Thyroid gland (tissue), 4 donors: ENCODE measurements at regions not wholly inside any gene's neighbourhood (a gene's known extent, or its start where the extent isn't known, plus 50 kb on each side); places are given as distances from the start of the nearest gene placed in this dataset.

Source experiments
- DNase-seq, 2 donors: peaks; one replicate each; pipeline ENCODE4 v3.0.0-alpha.2; 2019
- H3K27ac ChIP-seq, 3 donors: fragments of 200-600 bp; sonication (generic); 1 replicate in 2 of 3; 2 replicates in 1 of 3; pipeline ENCODE4 v1.5.1; 2016 to 2019; ENCODE audit warnings: mild to moderate bottlenecking in 1 of 3, moderate library complexity in 1 of 3
- H3K27me3 ChIP-seq: fragments of 200-600 bp; sonication (generic); one replicate; pipeline ENCODE4 v1.5.1; 2019
- H3K36me3 ChIP-seq, 2 donors: fragments of 200-600 bp; sonication (generic); one replicate each; pipeline ENCODE4 v1.5.1; 2016 to 2019
- H3K4me1 ChIP-seq, 2 donors: fragments of 200-600 bp; sonication (generic); one replicate each; pipeline ENCODE4 v1.5.1; 2017 to 2019
- H3K4me3 ChIP-seq, 3 donors: fragments of 200-600 bp; sonication (generic); replicated peaks in 1 of 3; 1 replicate in 2 of 3; 2 replicates in 1 of 3; pipeline ENCODE4 v1.5.1; 2016; ENCODE audit warnings: mild to moderate bottlenecking in 1 of 3
- H3K9me3 ChIP-seq: fragments of 200-600 bp; sonication (generic); one replicate; pipeline ENCODE4 v1.5.1; 2017
- CTCF ChIP-seq, 6 experiments: fragments of 200-600 bp in 3 of 6; fragments of 450-650 bp in 3 of 6; sonication (generic) in 3 of 6; IDR thresholded peaks; one replicate each; pipeline ENCODE4 v1.5.1; 2016 to 2019; ENCODE audit warnings: antibody characterized with exemption in 6 of 6, mild to moderate bottlenecking in 2 of 6, inconsistent platforms in 1 of 6, moderate library complexity in 1 of 6
- POLR2A ChIP-seq, 2 donors: fragments of 450-650 bp; IDR thresholded peaks; one replicate each; pipeline ENCODE4 v1.6.1; 2017; ENCODE audit warnings: antibody characterized with exemption in 2 of 2, mild to moderate bottlenecking in 2 of 2, moderate library complexity in 1 of 2
- WGBS, 2 donors: methylation state at CpG; one replicate each; pipeline ENCODE4 v1.1.5; 2017; 5-methylcytosine and 5-hydroxymethylcytosine counted together
- intact Hi-C: fragments of 100-400 bp; cut with DNase I; formaldehyde crosslinking; loops from one replicate; pipeline ENCODE4 v1.15.1; 2023

DNA sequence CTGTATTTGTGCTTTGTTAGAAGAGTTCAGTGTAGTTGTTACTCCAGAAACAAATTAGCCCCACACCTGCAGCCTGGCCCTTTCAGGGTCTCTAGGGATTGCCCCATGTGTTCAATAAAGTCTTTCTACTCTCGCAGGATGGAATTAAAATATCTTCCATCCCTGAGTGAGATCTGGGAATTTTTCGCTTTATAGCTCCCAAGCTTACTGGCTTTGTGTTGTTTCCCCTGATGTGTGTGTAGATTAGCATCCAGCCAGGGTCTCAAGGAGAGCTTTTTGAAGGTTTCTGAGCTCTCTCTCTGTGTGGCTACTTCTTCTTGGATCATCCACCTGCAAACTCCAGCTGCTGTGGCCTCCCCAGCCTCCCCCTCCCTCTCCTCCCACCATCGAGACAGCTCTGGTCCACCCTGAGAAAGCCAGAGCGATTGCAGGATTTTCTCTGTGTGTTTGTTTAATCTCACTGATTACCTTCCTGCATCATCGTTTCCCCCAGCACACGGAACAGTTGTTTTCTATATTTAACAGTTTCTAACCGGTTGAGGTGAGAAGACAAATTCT is 553.5 kb downstream of the TBC1D22A start:
- 25 to 33% methylated on average over 7 of the region's 7 CpGs for WGBS, 2 donors
- H3K9me3 ChIP-seq, result no peaks in the 10 kb centered on the region
- no peaks in the 10 kb centered on the region for H3K4me1 ChIP-seq
- no peaks in the 10 kb centered on the region for H3K36me3 ChIP-seq
- TF ChIP-seq CTCF (IDR thresholded peaks at IDR 0.05), result no peak
- H3K4me3 ChIP-seq, result no peak overlapping the region
- intact Hi-C loops, result no loop called here
- no peak overlapping the region for H3K27ac ChIP-seq
- H3K27me3 ChIP-seq, result no peaks in the 10 kb centered on the region
- no peak for DNase-seq

DNA sequence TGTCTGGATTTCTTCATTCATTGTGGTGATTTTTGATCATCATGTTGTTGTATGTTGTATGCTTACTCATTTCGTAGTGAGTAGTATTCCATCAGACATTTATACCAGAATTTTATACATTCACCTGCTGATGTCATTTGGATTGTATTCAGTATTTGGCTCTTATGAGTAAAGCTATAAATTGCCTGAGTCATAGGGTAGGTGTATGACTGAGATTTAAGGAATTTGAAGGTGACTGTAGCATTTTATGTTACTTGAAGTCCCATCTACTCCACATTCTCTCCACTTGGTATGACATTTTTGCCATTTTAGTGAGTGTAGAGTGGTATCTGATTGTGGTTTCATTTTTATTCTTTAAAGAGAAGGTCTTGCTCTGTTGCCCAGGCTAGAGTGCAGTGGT is 548.2 kb downstream of the TBC1D22A start:
- no peaks in the 10 kb centered on the region for H3K9me3 ChIP-seq
- no peak overlapping the region for H3K27ac ChIP-seq
- H3K4me3 ChIP-seq, result no peak overlapping the region
- H3K36me3 ChIP-seq, result no peaks in the 10 kb centered on the region
- intact Hi-C loops, result no loop called here
- 83 to 87% methylated on average over 1 of the region's 1 CpG for WGBS, 2 donors
- no peak for DNase-seq
- H3K27me3 ChIP-seq, result no peaks in the 10 kb centered on the region
- TF ChIP-seq POLR2A (IDR thresholded peaks at IDR 0.05), result no peak
- no peak for TF ChIP-seq CTCF (IDR thresholded peaks at IDR 0.05)
- H3K4me1 ChIP-seq, result no peaks in the 10 kb centered on the region

DNA sequence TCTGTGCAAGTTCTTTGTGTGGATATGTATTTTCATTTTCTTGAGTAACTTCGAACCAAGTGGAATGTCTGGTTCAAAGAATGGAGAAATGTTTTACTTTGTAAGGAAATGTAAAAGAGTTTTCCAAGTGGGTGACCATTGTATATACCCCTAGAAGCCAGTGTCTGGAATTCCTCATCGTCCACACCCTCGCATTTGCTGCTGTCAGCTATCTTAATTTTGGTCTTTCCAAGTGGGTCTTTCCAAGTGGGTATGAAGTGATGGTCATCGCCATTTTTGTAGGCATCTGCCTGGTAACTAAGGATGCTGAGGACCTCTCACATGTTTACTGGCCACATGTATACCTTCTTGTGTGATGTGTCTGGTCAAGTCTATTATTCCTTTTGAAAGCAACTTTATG is 547.5 kb downstream of the TBC1D22A start:
- intact Hi-C loops, result no loop called here
- DNase-seq, result no peak
- 90% methylated on average over 4 of the region's 4 CpGs for WGBS, 2 donors

DNA sequence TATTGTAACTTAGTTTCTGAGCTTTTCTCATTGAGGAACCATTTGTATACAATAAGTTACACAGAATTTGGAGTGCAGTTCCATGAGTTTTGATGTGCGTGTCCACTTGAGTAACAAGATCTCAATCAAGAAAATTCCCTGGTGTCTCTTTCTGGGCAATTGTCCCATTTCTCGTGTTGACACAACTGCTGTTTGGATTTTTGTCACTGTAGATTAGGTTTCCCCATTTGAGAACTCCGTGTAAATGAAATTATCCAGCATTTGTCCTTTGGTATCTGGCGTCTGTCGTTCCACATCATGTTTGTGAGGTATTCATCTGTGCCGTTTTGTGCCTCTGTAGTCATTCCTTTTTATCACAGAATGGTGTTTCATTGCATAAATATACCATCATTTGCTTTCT is 547.0 kb downstream of the TBC1D22A start:
- Histone ChIP-seq H3K27me3 (no peaks in the 10 kb centered on the region), H3K27ac (no peak overlapping the region), H3K4me3 (no peak overlapping the region), H3K9me3 (no peaks in the 10 kb centered on the region), H3K4me1 (no peaks in the 10 kb centered on the region), H3K36me3 (no peaks in the 10 kb centered on the region)
- 71 to 76% methylated on average over 6 of the region's 6 CpGs for WGBS, 2 donors
- TF ChIP-seq POLR2A (IDR thresholded peaks at IDR 0.05) (no peak), CTCF (IDR thresholded peaks at IDR 0.05) (no peak)
- intact Hi-C loops, result no loop called here
- DNase-seq, result no peak

More for the DNA sequence above, 547.5 kb downstream of the TBC1D22A start:
- no peaks in the 10 kb centered on the region for H3K27me3 ChIP-seq
- TF ChIP-seq POLR2A (IDR thresholded peaks at IDR 0.05) (no peak), CTCF (IDR thresholded peaks at IDR 0.05) (no peak)
- H3K9me3 ChIP-seq, result no peaks in the 10 kb centered on the region
- H3K27ac ChIP-seq, result no peak overlapping the region
- no peaks in the 10 kb centered on the region for H3K36me3 ChIP-seq
- no peaks in the 10 kb centered on the region for H3K4me1 ChIP-seq
- no peak overlapping the region for H3K4me3 ChIP-seq

GRCh38 chr22:47308886-47309285 is 546.4 kb downstream of the TBC1D22A start:
- Histone ChIP-seq H3K27me3 (no peaks in the 10 kb centered on the region), H3K36me3 (no peaks in the 10 kb centered on the region), H3K4me1 (no peaks in the 10 kb centered on the region), H3K27ac (no peak overlapping the region), H3K9me3 (no peaks in the 10 kb centered on the region), H3K4me3 (no peak overlapping the region)
- DNase-seq, result no peak
- no peak for TF ChIP-seq POLR2A (IDR thresholded peaks at IDR 0.05)
- TF ChIP-seq CTCF (IDR thresholded peaks at IDR 0.05), result no peak
- WGBS, 2 donors, result 86 to 95% methylated on average over 2 of the region's 2 CpGs
- intact Hi-C loops, result no loop called here
